ENCODE measurements at regions not wholly inside any gene's neighbourhood (a gene's known extent, or its start where the extent isn't known, plus 50 kb on each side); places are given as distances from the start of the nearest gene placed in this dataset.

DNA sequence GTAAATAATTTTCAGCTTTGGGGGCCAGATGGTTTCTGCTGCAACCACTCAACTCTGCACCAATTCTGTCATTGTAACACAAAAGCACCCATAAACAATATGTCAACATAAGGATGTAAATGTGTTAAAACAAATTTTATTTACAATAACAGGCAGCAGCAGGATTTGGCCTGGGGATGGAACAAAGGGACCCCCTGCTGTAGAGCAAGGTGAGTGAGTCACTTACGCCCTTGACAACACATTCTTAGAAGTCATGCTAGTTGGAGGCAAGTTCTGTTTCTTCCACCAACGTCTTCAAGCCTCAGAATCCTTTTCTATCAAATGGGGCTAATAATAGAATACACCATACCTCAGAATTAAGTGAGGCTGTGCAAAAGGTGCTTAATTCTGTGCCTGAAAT lies 610.2 kb upstream of the SYT4 start:
- no peaks in the 10 kb centered on the region for H3K27me3 ChIP-seq (ENCODE audit: insufficient read depth, poor library complexity, severe bottlenecking)
- no peak overlapping the region for H3K27ac ChIP-seq (replicated peaks)
- no peak overlapping the region for H3K4me3 ChIP-seq (replicated peaks; ENCODE audit: insufficient read depth, low read length)
- TF ChIP-seq POLR2AphosphoS5 (IDR thresholded peaks at IDR 0.05; ENCODE audit: low read depth) (no peak), CTCF (IDR thresholded peaks at IDR 0.05; ENCODE audit: insufficient read depth, low read length) (no peak), SPI1 (IDR thresholded peaks at IDR 0.05; ENCODE audit: borderline replicate concordance, low read depth) (no peak), GABPA (IDR thresholded peaks at IDR 0.05; ENCODE audit: low read depth) (no peak)
- TF ChIP-seq, protein P1, sequence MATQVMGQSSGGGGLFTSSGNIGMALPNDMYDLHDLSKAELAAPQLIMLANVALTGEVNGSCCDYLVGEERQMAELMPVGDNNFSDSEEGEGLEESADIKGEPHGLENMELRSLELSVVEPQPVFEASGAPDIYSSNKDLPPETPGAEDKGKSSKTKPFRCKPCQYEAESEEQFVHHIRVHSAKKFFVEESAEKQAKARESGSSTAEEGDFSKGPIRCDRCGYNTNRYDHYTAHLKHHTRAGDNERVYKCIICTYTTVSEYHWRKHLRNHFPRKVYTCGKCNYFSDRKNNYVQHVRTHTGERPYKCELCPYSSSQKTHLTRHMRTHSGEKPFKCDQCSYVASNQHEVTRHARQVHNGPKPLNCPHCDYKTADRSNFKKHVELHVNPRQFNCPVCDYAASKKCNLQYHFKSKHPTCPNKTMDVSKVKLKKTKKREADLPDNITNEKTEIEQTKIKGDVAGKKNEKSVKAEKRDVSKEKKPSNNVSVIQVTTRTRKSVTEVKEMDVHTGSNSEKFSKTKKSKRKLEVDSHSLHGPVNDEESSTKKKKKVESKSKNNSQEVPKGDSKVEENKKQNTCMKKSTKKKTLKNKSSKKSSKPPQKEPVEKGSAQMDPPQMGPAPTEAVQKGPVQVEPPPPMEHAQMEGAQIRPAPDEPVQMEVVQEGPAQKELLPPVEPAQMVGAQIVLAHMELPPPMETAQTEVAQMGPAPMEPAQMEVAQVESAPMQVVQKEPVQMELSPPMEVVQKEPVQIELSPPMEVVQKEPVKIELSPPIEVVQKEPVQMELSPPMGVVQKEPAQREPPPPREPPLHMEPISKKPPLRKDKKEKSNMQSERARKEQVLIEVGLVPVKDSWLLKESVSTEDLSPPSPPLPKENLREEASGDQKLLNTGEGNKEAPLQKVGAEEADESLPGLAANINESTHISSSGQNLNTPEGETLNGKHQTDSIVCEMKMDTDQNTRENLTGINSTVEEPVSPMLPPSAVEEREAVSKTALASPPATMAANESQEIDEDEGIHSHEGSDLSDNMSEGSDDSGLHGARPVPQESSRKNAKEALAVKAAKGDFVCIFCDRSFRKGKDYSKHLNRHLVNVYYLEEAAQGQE (IDR thresholded peaks at IDR 0.05; ENCODE audit: insufficient replicate concordance, low read depth): no peak
- DNase-seq (ENCODE audit: low read depth in 1 of 2, low spot score in 1 of 2): no peak

DNA sequence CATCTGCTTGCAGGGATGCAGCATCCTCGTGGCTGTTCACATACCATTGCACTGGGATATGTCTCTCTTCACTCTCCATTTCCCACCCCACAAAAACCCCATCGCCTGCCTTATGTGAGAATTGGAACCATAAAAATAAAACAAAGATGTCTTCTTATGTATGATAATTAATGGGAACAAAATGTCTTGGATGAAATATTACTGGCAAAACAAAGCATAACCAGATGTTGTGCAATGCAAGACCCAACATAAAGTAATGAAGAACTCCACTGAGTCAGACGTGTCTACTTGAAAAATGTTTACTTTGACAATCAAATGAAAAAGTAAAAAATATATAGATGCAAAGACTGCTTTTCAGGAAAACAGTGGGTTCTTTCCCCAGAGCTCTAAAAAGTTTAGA lies 611.3 kb upstream of the SYT4 start:
- Histone ChIP-seq H3K27me3 (ENCODE audit: insufficient read depth, poor library complexity, severe bottlenecking) (no peaks in the 10 kb centered on the region), H3K4me3 (replicated peaks; ENCODE audit: insufficient read depth, low read length) (no peak overlapping the region), H3K27ac (replicated peaks) (no peak overlapping the region)
- DNase-seq (ENCODE audit: low read depth in 1 of 2, low spot score in 1 of 2): no peak
- no peak for TF ChIP-seq SPI1 (IDR thresholded peaks at IDR 0.05; ENCODE audit: borderline replicate concordance, low read depth)
- no peak for TF ChIP-seq CTCF (IDR thresholded peaks at IDR 0.05; ENCODE audit: insufficient read depth, low read length)
- TF ChIP-seq GABPA (IDR thresholded peaks at IDR 0.05; ENCODE audit: low read depth): no peak
- TF ChIP-seq POLR2AphosphoS5 (IDR thresholded peaks at IDR 0.05; ENCODE audit: low read depth): no peak
- TF ChIP-seq, protein P1 (IDR thresholded peaks at IDR 0.05; ENCODE audit: insufficient replicate concordance, low read depth): no peak

- no peak for DNase-seq (ENCODE audit: low read depth in 1 of 2, low spot score in 1 of 2)
- no peak overlapping the region for H3K4me3 ChIP-seq (replicated peaks; ENCODE audit: insufficient read depth, low read length)
- no peaks in the 10 kb centered on the region for H3K27me3 ChIP-seq (ENCODE audit: insufficient read depth, poor library complexity, severe bottlenecking)
- no peak overlapping the region for H3K27ac ChIP-seq (replicated peaks)
- TF ChIP-seq CTCF (IDR thresholded peaks at IDR 0.05; ENCODE audit: insufficient read depth, low read length): no peak
- TF ChIP-seq SPI1 (IDR thresholded peaks at IDR 0.05; ENCODE audit: borderline replicate concordance, low read depth): no peak
- no peak for TF ChIP-seq POLR2AphosphoS5 (IDR thresholded peaks at IDR 0.05; ENCODE audit: low read depth)
- no peak for TF ChIP-seq GABPA (IDR thresholded peaks at IDR 0.05; ENCODE audit: low read depth)
- TF ChIP-seq, protein P1 (IDR thresholded peaks at IDR 0.05; ENCODE audit: insufficient replicate concordance, low read depth): no peak
These were observed 615.8 kb upstream of the SYT4 start for GRCh38 chr18:43893001-43893637.

All from HL-60 (cell line).